H1 (cell line): ENCODE measurements at regions not wholly inside any gene's neighbourhood (a gene's known extent, or its start where the extent isn't known, plus 50 kb on each side); places are given as distances from the start of the nearest gene placed in this dataset.
A peak's percentile ranks its signal among the peaks of the same experiment; 100 is the strongest.

Source experiments
- CTCF ChIA-PET: fragments of 300-600 bp; sonication (Branson Sonifier 250); formaldehyde crosslinking; loops from one replicate; lab custom pipeline; 2021; ENCODE audit not compliant: partially characterized antibody; lab: Charles Lee
- POLR2A ChIA-PET: fragments of 300-600 bp; sonication (Branson Sonifier 250); formaldehyde crosslinking; loops from one replicate; lab custom pipeline; 2021; ENCODE audit warnings: inconsistent platforms; ENCODE audit not compliant: partially characterized antibody; lab: Charles Lee
- DNase-seq, 2 experiments: peaks; one replicate each; pipeline versions ENCODE4 v3.0.0 to v3.0.0-alpha.2; 2010 to 2022; ENCODE audit warnings: low spot score in 2 of 2, low read depth in 1 of 2, mixed read lengths in 1 of 2
- FAIRE-seq: peaks from 2 replicates; lab custom pipeline; 2011; peaks lifted over from hg19 to GRCh38; lab: Jason Lieb, UNC
- H2AFZ ChIP-seq: 2 replicates; pipeline ENCODE4 v1.8.1; 2012; ENCODE audit warnings: low read length, inconsistent platforms
- H2AK5ac ChIP-seq: 2 replicates; pipeline ENCODE4 v1.6.1; 2013; ENCODE audit warnings: low read depth, low read length
- H2BK120ac ChIP-seq: replicated peaks from 2 replicates; pipeline ENCODE3; 2013; ENCODE audit warnings: low read depth, low read length, inconsistent platforms
- H2BK12ac ChIP-seq: 2 replicates; pipeline ENCODE4 v1.6.1; 2013; ENCODE audit warnings: low read depth, low read length
- H2BK15ac ChIP-seq: 2 replicates; pipeline ENCODE4 v1.6.1; 2013; ENCODE audit warnings: low read length
- H2BK20ac ChIP-seq: 2 replicates; pipeline ENCODE4 v1.6.1; 2013; ENCODE audit warnings: low read length
- H2BK5ac ChIP-seq: 2 replicates; pipeline ENCODE4 v1.6.1; 2013; ENCODE audit warnings: low read depth, low read length
- H3K14ac ChIP-seq: 2 replicates; pipeline ENCODE4 v1.6.1; 2013; ENCODE audit warnings: inconsistent platforms; ENCODE audit not compliant: insufficient read length
- H3K18ac ChIP-seq: 2 replicates; pipeline ENCODE4 v1.6.1; 2013; ENCODE audit warnings: low read length; ENCODE audit errors: extremely low read depth
- H3K23ac ChIP-seq: 2 replicates; pipeline ENCODE4 v1.6.1; 2013; ENCODE audit warnings: inconsistent platforms; ENCODE audit not compliant: insufficient read length
- H3K23me2 ChIP-seq: 2 replicates; pipeline ENCODE4 v1.6.1; 2013; ENCODE audit warnings: low read depth, low read length
- H3K27ac ChIP-seq: 2 replicates; pipeline ENCODE4 v1.6.1; 2011; ENCODE audit warnings: low read depth, low read length, inconsistent platforms
- H3K27me3 ChIP-seq, 4 experiments: replicated peaks in 1 of 4; 1 replicate in 1 of 4; 2 replicates in 3 of 4; pipeline versions ENCODE4 v1.6.1 to v1.8.1; 2011 to 2013; ENCODE audit warnings: low read length in 3 of 4, mild to moderate bottlenecking in 3 of 4, inconsistent platforms in 2 of 4, mixed read lengths in 2 of 4, moderate library complexity in 1 of 4; ENCODE audit not compliant: control insufficient read depth in 3 of 4, insufficient read depth in 3 of 4; ENCODE audit errors: extremely low read depth in 1 of 4
- H3K36me3 ChIP-seq, 4 experiments: 2 replicates each; pipeline versions ENCODE4 v1.6.1 to v1.8.1; 2011 to 2013; ENCODE audit warnings: mild to moderate bottlenecking in 4 of 4, low read length in 3 of 4, moderate library complexity in 2 of 4, control low read depth in 1 of 4, inconsistent platforms in 1 of 4; ENCODE audit not compliant: insufficient read depth in 4 of 4, control insufficient read depth in 2 of 4
- H3K4ac ChIP-seq: replicated peaks from 2 replicates; pipeline ENCODE3; 2013; ENCODE audit warnings: low read length, low read depth, mixed read lengths, inconsistent platforms; ENCODE audit not compliant: insufficient read length
- H3K4me1 ChIP-seq, 4 experiments: replicated peaks in 1 of 4; 1 replicate in 1 of 4; 2 replicates in 3 of 4; pipeline versions ENCODE4 v1.6.1 to v1.8.1; 2011 to 2013; ENCODE audit warnings: low read length in 3 of 4, inconsistent platforms in 2 of 4, mixed read lengths in 1 of 4; ENCODE audit not compliant: insufficient read depth in 4 of 4, control insufficient read depth in 3 of 4
- H3K4me2 ChIP-seq, 2 experiments: 2 replicates each; pipeline versions ENCODE4 v1.6.1 to v1.8.1; 2011 to 2013; ENCODE audit warnings: low read depth in 2 of 2, low read length in 2 of 2, control low read depth in 1 of 2, inconsistent platforms in 1 of 2, mild to moderate bottlenecking in 1 of 2; ENCODE audit not compliant: insufficient read depth in 1 of 2
- H3K4me3 ChIP-seq, 4 experiments: fragments of 200-600, 300-600 bp in 1 of 4; sonication (generic), shearing (Covaris generic), sonication (Bioruptor Twin) in 1 of 4; 2 replicates each; pipeline versions ENCODE4 v1.5.1 to v1.8.1; 2011 to 2016; ENCODE audit warnings: low read length in 4 of 4, low read depth in 3 of 4, control low read depth in 2 of 4, inconsistent platforms in 2 of 4, mild to moderate bottlenecking in 2 of 4, mixed read lengths in 1 of 4, moderate library complexity in 1 of 4; ENCODE audit not compliant: insufficient read depth in 2 of 4; ENCODE audit errors: extremely low read depth in 1 of 4
- H3K56ac ChIP-seq: replicated peaks from 2 replicates; pipeline ENCODE3; 2013; ENCODE audit warnings: low read depth, mild to moderate bottlenecking, mixed read lengths, low read length, inconsistent platforms; ENCODE audit not compliant: insufficient read length
- H3K79me1 ChIP-seq: 2 replicates; pipeline ENCODE4 v1.6.1; 2013; ENCODE audit warnings: low read depth, low read length, control low read depth
- H3K79me2 ChIP-seq, 2 experiments: 2 replicates each; pipeline versions ENCODE4 v1.6.1 to v1.8.1; 2012 to 2013; ENCODE audit warnings: low read length in 2 of 2, mild to moderate bottlenecking in 2 of 2, inconsistent platforms in 1 of 2; ENCODE audit not compliant: insufficient read depth in 2 of 2, control insufficient read depth in 1 of 2
- H3K9ac ChIP-seq, 4 experiments: replicated peaks in 1 of 4; 1 replicate in 1 of 4; 2 replicates in 3 of 4; pipeline versions ENCODE4 v1.6.1 to v1.8.1; 2011 to 2013; ENCODE audit warnings: low read depth in 3 of 4, low read length in 3 of 4, control low read depth in 2 of 4, mild to moderate bottlenecking in 2 of 4, moderate library complexity in 2 of 4, inconsistent platforms in 1 of 4; ENCODE audit errors: extremely low read depth in 1 of 4
- H3K9me3 ChIP-seq, 2 experiments: 2 replicates each; pipeline versions ENCODE4 v1.6.1 to v1.8.1; 2012 to 2013; ENCODE audit warnings: mild to moderate bottlenecking in 2 of 2, moderate library complexity in 2 of 2, control low read depth in 1 of 2, inconsistent platforms in 1 of 2, low read depth in 1 of 2, low read length in 1 of 2, mixed read lengths in 1 of 2; ENCODE audit not compliant: insufficient read depth in 2 of 2
- H4K20me1 ChIP-seq, 2 experiments: replicated peaks in 1 of 2; 2 replicates each; pipeline versions ENCODE3 to v1.8.1; 2011 to 2013; ENCODE audit warnings: inconsistent platforms in 2 of 2, low read length in 2 of 2, mild to moderate bottlenecking in 1 of 2; ENCODE audit not compliant: insufficient read depth in 2 of 2, control insufficient read depth in 1 of 2
- H4K5ac ChIP-seq: 2 replicates; pipeline ENCODE4 v1.6.1; 2013; ENCODE audit warnings: low read length, low read depth, mixed read lengths, inconsistent platforms; ENCODE audit not compliant: insufficient read length
- H4K8ac ChIP-seq: 2 replicates; pipeline ENCODE4 v1.8.0; 2013; ENCODE audit warnings: mild to moderate bottlenecking, moderate library complexity, low read length, inconsistent platforms; ENCODE audit not compliant: insufficient read depth; ENCODE audit errors: extremely low read depth
- H4K91ac ChIP-seq: replicated peaks from 2 replicates; pipeline ENCODE3; 2013; ENCODE audit warnings: low read length, mixed read lengths, inconsistent platforms; ENCODE audit not compliant: insufficient read length
- BCL11A ChIP-seq, 2 experiments: IDR thresholded peaks; one replicate each; pipeline ENCODE4 v1.6.1; 2011; ENCODE audit warnings: low read depth in 2 of 2, low read length in 2 of 2, mild to moderate bottlenecking in 2 of 2
- RAD21 ChIP-seq, 2 experiments: IDR thresholded peaks in 1 of 2; conservative IDR thresholded peaks in 1 of 2; 2 replicates each; pipeline ENCODE4 v1.6.1; 2011; ENCODE audit warnings: low read depth in 2 of 2, low read length in 2 of 2, improper control_type of control experiment in 1 of 2, inconsistent platforms in 1 of 2, mild to moderate bottlenecking in 1 of 2, moderate library complexity in 1 of 2
- SUZ12 ChIP-seq: fragments of 200-600 bp; sonication (generic); IDR thresholded peaks from 2 replicates; pipeline ENCODE4 v1.6.1; 2012; ENCODE audit warnings: mild to moderate bottlenecking, inconsistent platforms, low read length, moderate library complexity, mixed read lengths
- WGBS, 2 experiments: shearing (Covaris generic) in 1 of 2; methylation state at CpG; one replicate each; pipeline versions ENCODE4 v1.1.6 to v1.1.7; 2013 to 2015; ENCODE audit warnings: low lambda C conversion rate in 2 of 2, mixed read lengths in 2 of 2, inconsistent platforms in 1 of 2, low coverage in 1 of 2, missing lambda C conversion rate in 1 of 2; ENCODE audit not compliant: insufficient replicate concordance in 2 of 2, insufficient coverage in 1 of 2, insufficient read length in 1 of 2; ENCODE audit errors: extremely low coverage in 1 of 2, missing lambda C conversion rate in 1 of 2; 5-methylcytosine and 5-hydroxymethylcytosine counted together
- TF ChIP-seq, protein P1 (sequence below), 3 experiments: IDR thresholded peaks; 1 replicate in 2 of 3; 2 replicates in 1 of 3; pipeline versions ENCODE4 v1.5.1 to v1.6.1; 2011; ENCODE audit warnings: low read length in 3 of 3, mild to moderate bottlenecking in 3 of 3, inconsistent platforms in 2 of 3, low read depth in 1 of 3, moderate library complexity in 1 of 3; ENCODE audit not compliant: insufficient read depth in 1 of 3; ENCODE audit errors: control extremely low read depth in 1 of 3

DNA sequence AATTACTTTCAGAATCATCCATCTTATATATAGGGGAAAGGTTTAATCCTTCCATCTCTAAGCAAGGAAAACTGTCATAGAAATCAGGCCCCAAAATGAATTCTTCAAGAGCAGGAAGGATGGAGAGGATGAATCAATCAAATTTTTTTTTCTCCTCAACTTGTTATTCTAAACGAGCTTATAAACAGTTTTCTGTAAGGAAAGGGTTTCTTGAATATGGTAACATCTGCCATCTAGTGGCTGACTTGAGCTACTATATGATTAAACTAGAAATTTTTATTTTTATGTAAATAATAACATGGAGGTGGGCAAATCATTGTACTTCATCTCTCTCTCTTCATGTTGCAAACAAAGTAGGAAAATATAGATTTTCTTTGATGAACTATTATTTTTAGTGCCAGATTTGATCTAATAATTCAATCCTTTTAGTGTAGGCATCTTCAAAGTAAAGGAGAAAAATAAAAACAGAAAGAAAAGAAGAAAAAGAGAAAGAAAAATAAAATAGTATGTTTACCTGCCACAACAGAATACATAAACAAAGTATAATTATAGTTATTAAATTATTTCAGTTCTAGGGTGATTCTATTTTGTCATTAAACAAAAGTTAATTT lies 146.6 kb downstream of the SERPINI1 start:
- H3K14ac ChIP-seq = no peak overlapping the region
- peaks cover 1% of the 10 kb centered on the region; the same call in 1 of the 2 replicates for H3K23me2 ChIP-seq
- H3K4me3 ChIP-seq = no peak overlapping the region
- H2BK120ac ChIP-seq = no peak overlapping the region
- H2BK5ac ChIP-seq = no peak overlapping the region
- no peak for FAIRE-seq
- no peak overlapping the region for H2BK15ac ChIP-seq
- no peak overlapping the region for H2AFZ ChIP-seq
- H3K9ac ChIP-seq = no peak overlapping the region
- H3K36me3 ChIP-seq = no peaks in the 10 kb centered on the region
- H3K27me3 ChIP-seq = no peaks in the 10 kb centered on the region
- H2BK12ac ChIP-seq = no peak overlapping the region
- ChIA-PET CTCF (interaction anchor here (0.5 to 3.8 kb wide), 30 partner anchors 9 to 504 kb away, joined by 3 to 19 read pairs (median 4); no protein-coding TSS in a partner anchor), POLR2A (no interaction called here)
- no peaks in the 10 kb centered on the region for H4K20me1 ChIP-seq
- no peak overlapping the region for H3K23ac ChIP-seq
- H4K5ac ChIP-seq = no peak overlapping the region
- H3K79me1 ChIP-seq = no peaks in the 10 kb centered on the region
- H3K56ac ChIP-seq = no peak overlapping the region
- no peaks in the 10 kb centered on the region for H3K4me1 ChIP-seq
- no peak overlapping the region for H3K27ac ChIP-seq
- H2BK20ac ChIP-seq = no peak overlapping the region
- no peak overlapping the region for H4K8ac ChIP-seq
- H3K4me2 ChIP-seq = no peak overlapping the region
- no peak for DNase-seq
- H2AK5ac ChIP-seq = no peak overlapping the region
- H4K91ac ChIP-seq = no peak overlapping the region
- no peaks in the 10 kb centered on the region for H3K79me2 ChIP-seq
- no peak overlapping the region for H3K18ac ChIP-seq
- peak in 1 of 2 experiments; percentile 54 for TF ChIP-seq RAD21 (IDR thresholded peaks at IDR 0.05 in 1 of 2, conservative IDR thresholded peaks at IDR 0.05 in 1 of 2; ENCODE audit: low read depth in 2 of 2, low read length in 2 of 2)
- TF ChIP-seq, protein P1, sequence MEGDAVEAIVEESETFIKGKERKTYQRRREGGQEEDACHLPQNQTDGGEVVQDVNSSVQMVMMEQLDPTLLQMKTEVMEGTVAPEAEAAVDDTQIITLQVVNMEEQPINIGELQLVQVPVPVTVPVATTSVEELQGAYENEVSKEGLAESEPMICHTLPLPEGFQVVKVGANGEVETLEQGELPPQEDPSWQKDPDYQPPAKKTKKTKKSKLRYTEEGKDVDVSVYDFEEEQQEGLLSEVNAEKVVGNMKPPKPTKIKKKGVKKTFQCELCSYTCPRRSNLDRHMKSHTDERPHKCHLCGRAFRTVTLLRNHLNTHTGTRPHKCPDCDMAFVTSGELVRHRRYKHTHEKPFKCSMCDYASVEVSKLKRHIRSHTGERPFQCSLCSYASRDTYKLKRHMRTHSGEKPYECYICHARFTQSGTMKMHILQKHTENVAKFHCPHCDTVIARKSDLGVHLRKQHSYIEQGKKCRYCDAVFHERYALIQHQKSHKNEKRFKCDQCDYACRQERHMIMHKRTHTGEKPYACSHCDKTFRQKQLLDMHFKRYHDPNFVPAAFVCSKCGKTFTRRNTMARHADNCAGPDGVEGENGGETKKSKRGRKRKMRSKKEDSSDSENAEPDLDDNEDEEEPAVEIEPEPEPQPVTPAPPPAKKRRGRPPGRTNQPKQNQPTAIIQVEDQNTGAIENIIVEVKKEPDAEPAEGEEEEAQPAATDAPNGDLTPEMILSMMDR (IDR thresholded peaks at IDR 0.05; ENCODE audit: control extremely low read depth in 1 of 3, insufficient read depth in 1 of 3, low read depth in 1 of 3, low read length in 3 of 3) = peak in 2 of 3 experiments; percentile 34 to 37; a peak in 2 of 4 replicates
- no peak for TF ChIP-seq SUZ12
- TF ChIP-seq BCL11A (IDR thresholded peaks at IDR 0.05; ENCODE audit: low read depth in 2 of 2, low read length in 2 of 2) = no peak
- no peaks in the 10 kb centered on the region for H3K9me3 ChIP-seq
- no peak overlapping the region for H3K4ac ChIP-seq
- 29% methylated on average over 1 of the region's 1 CpG; no CpG with 5 or more reads in 1 of the 2 experiments for WGBS, 2 experiments
